Testis (tissue), 2 donors: ENCODE measurements at regions not wholly inside any gene's neighbourhood (a gene's known extent, or its start where the extent isn't known, plus 50 kb on each side); places are given as distances from the start of the nearest gene placed in this dataset.

Source experiments
- DNase-seq: peaks from one replicate; pipeline ENCODE4 v3.0.0-alpha.2; 2019
- H3K27ac ChIP-seq, 2 donors: fragments of 200-600 bp; sonication (generic); one replicate each; pipeline ENCODE4 v1.5.1; 2019
- H3K27me3 ChIP-seq: fragments of 200-600 bp; sonication (generic); one replicate; pipeline ENCODE4 v1.5.1; 2019
- H3K36me3 ChIP-seq: fragments of 200-600 bp; sonication (generic); one replicate; pipeline ENCODE4 v1.5.1; 2017; ENCODE audit warnings: low read depth; ENCODE audit errors: missing control alignments
- H3K4me1 ChIP-seq: fragments of 200-600 bp; sonication (generic); one replicate; pipeline ENCODE4 v1.5.1; 2019
- H3K4me3 ChIP-seq, 2 donors: fragments of 200-600 bp; sonication (generic); one replicate each; pipeline ENCODE4 v1.5.1; 2017 to 2019
- H3K9me3 ChIP-seq: fragments of 200-600 bp; sonication (generic); one replicate; pipeline ENCODE4 v1.5.1; 2017
- CTCF ChIP-seq, 3 experiments: fragments of 450-650 bp in 2 of 3; fragments of 200-600 bp in 1 of 3; sonication (generic) in 1 of 3; IDR thresholded peaks; one replicate each; pipeline ENCODE4 v1.5.1; 2016 to 2019; ENCODE audit warnings: antibody characterized with exemption in 3 of 3, mild to moderate bottlenecking in 2 of 3, moderate library complexity in 1 of 3
- POLR2A ChIP-seq: fragments of 450-650 bp; IDR thresholded peaks from one replicate; pipeline ENCODE4 v1.6.1; 2017; ENCODE audit warnings: antibody characterized with exemption, mild to moderate bottlenecking, moderate library complexity
- WGBS, 2 donors: methylation state at CpG; one replicate each; pipeline ENCODE4 v1.1.5; 2018; 5-methylcytosine and 5-hydroxymethylcytosine counted together
- intact Hi-C: fragments of 100-400 bp; cut with DNase I; formaldehyde crosslinking; loops from one replicate; pipeline ENCODE4 v1.15.1; 2023; ENCODE audit warnings: low total_unique reads

GRCh38 chr16:51271156-51271701, 120.2 kb upstream of the SALL1 start:
- no peak for DNase-seq
- no peaks in the 10 kb centered on the region for H3K36me3 ChIP-seq
- no peaks in the 10 kb centered on the region for H3K9me3 ChIP-seq
- TF ChIP-seq CTCF (IDR thresholded peaks at IDR 0.05): no peak
- TF ChIP-seq POLR2A: no peak
- H3K27ac ChIP-seq: no peak overlapping the region
- WGBS, 2 donors: 71 to 73% methylated on average over 5 of the region's 5 CpGs
- intact Hi-C loops: no loop called here
- no peaks in the 10 kb centered on the region for H3K4me1 ChIP-seq
- H3K4me3 ChIP-seq: no peak overlapping the region
- H3K27me3 ChIP-seq: no peaks in the 10 kb centered on the region

- 38 to 60% methylated on average over 4 of the region's 4 CpGs for WGBS, 2 donors
Observed at GRCh38 chr16:51268237-51268636, 117.2 kb upstream of the SALL1 start.

GRCh38 chr16:51267681-51268080, 116.6 kb upstream of the SALL1 start:
- TF ChIP-seq CTCF (IDR thresholded peaks at IDR 0.05): no peak
- WGBS, 2 donors: 87% methylated on average over 3 of the region's 3 CpGs
- no peaks in the 10 kb centered on the region for H3K4me1 ChIP-seq
- no peaks in the 10 kb centered on the region for H3K9me3 ChIP-seq
- H3K36me3 ChIP-seq: no peaks in the 10 kb centered on the region
- no peak for DNase-seq
- no peak overlapping the region for H3K4me3 ChIP-seq
- no peaks in the 10 kb centered on the region for H3K27me3 ChIP-seq
- no peak overlapping the region for H3K27ac ChIP-seq
- intact Hi-C loops: no loop called here

More at GRCh38 chr16:51268237-51268636, 117.2 kb upstream of the SALL1 start:
- H3K4me3 ChIP-seq: no peak overlapping the region
- H3K36me3 ChIP-seq: no peaks in the 10 kb centered on the region
- H3K9me3 ChIP-seq: no peaks in the 10 kb centered on the region
- TF ChIP-seq CTCF (IDR thresholded peaks at IDR 0.05) (no peak), POLR2A (no peak)
- H3K4me1 ChIP-seq: no peaks in the 10 kb centered on the region
- H3K27me3 ChIP-seq: no peaks in the 10 kb centered on the region
- no peak for DNase-seq
- H3K27ac ChIP-seq: no peak overlapping the region
- intact Hi-C loops: no loop called here

- WGBS, 2 donors: 88 to 97% methylated on average over 1 of the region's 1 CpG
- no peaks in the 10 kb centered on the region for H3K27me3 ChIP-seq
- no peaks in the 10 kb centered on the region for H3K9me3 ChIP-seq
- TF ChIP-seq CTCF (IDR thresholded peaks at IDR 0.05) (no peak), POLR2A (no peak)
- no peaks in the 10 kb centered on the region for H3K4me1 ChIP-seq
- H3K27ac ChIP-seq: no peak overlapping the region
- no peaks in the 10 kb centered on the region for H3K36me3 ChIP-seq
- DNase-seq: no peak
- H3K4me3 ChIP-seq: no peak overlapping the region
- intact Hi-C loops: no loop called here
Observed at GRCh38 chr16:51262428-51262827, 111.4 kb upstream of the SALL1 start.

- Histone ChIP-seq H3K9me3 (no peaks in the 10 kb centered on the region), H3K27ac (no peak overlapping the region), H3K4me1 (no peaks in the 10 kb centered on the region), H3K27me3 (no peaks in the 10 kb centered on the region), H3K4me3 (no peak overlapping the region), H3K36me3 (no peaks in the 10 kb centered on the region)
- DNase-seq: no peak
- WGBS, 2 donors: 93 to 96% methylated on average over 1 of the region's 1 CpG
- intact Hi-C loops: no loop called here
- TF ChIP-seq POLR2A (no peak), CTCF (IDR thresholded peaks at IDR 0.05) (no peak)
Observed at GRCh38 chr16:51261919-51262318, 110.8 kb upstream of the SALL1 start.
